Endothelial cell of umbilical vein (primary cell): ENCODE measurements at regions not wholly inside any gene's neighbourhood (a gene's known extent, or its start where the extent isn't known, plus 50 kb on each side); places are given as distances from the start of the nearest gene placed in this dataset.
"Not testable (repeated sequence)": the region's sequence is repeated elsewhere in the genome, so short reads cannot be mapped to it uniquely, and the experiment has no call there.

Source experiments
- BruUV-seq: library from RNA; stranded (reverse); fragments of 400-500 nt; replicated peaks from 2 replicates; lab custom pipeline; 2021; lab: Mats Ljungman, UMichigan
- CTCF ChIA-PET: fragments of 300-600, 350-600 bp; sonication (Branson Sonifier 250); formaldehyde crosslinking; loops from one replicate; lab custom pipeline; 2021; ENCODE audit warnings: antibody characterized with exemption, inconsistent platforms; lab: Charles Lee
- POLR2A ChIA-PET: fragments of 300-600, 350-600 bp; sonication (Branson Sonifier 250); formaldehyde crosslinking; loops from one replicate; lab custom pipeline; 2021; ENCODE audit warnings: antibody characterized with exemption, inconsistent platforms; lab: Charles Lee
- DNase-seq: peaks from one replicate; pipeline ENCODE4 v3.0.0-alpha.2; 2011; ENCODE audit warnings: low read depth, low spot score
- FAIRE-seq: peaks from 2 replicates; lab custom pipeline; 2011; peaks lifted over from hg19 to GRCh38; lab: Jason Lieb, UNC
- H2AFZ ChIP-seq: 2 replicates; pipeline ENCODE4 v1.6.0; 2012; ENCODE audit warnings: low read depth, low read length, control low read depth, inconsistent platforms
- H3K27ac ChIP-seq: 2 replicates; pipeline ENCODE4 v1.5.1; 2011; ENCODE audit warnings: low read depth, mild to moderate bottlenecking, control low read depth, low read length, moderate library complexity; ENCODE audit not compliant: insufficient read depth
- H3K27me3 ChIP-seq, 2 experiments: 2 replicates each; pipeline versions ENCODE4 v1.6.0 to v1.6.1; 2011; ENCODE audit warnings: low read length in 2 of 2, mixed read lengths in 1 of 2; ENCODE audit not compliant: control insufficient read depth in 2 of 2, insufficient read depth in 2 of 2
- H3K36me3 ChIP-seq, 2 experiments: 2 replicates in 1 of 2; 3 replicates in 1 of 2; pipeline ENCODE4 v1.5.1; 2011; ENCODE audit warnings: low read length in 2 of 2, mild to moderate bottlenecking in 1 of 2, moderate library complexity in 1 of 2; ENCODE audit not compliant: control insufficient read depth in 2 of 2, insufficient read depth in 2 of 2; ENCODE audit errors: extremely low read depth in 1 of 2
- H3K4me1 ChIP-seq: 3 replicates; pipeline ENCODE4 v1.5.1; 2011; ENCODE audit warnings: mild to moderate bottlenecking, low read length; ENCODE audit not compliant: control insufficient read depth, insufficient read depth; ENCODE audit errors: extremely low read depth
- H3K4me2 ChIP-seq: 2 replicates; pipeline ENCODE4 v1.6.1; 2011; ENCODE audit warnings: low read length, control low read depth, mixed read lengths; ENCODE audit not compliant: insufficient read depth
- H3K4me3 ChIP-seq, 3 experiments: fragments of 200-600 bp in 1 of 3; sonication (generic), shearing (Covaris generic) in 1 of 3; replicated peaks in 1 of 3; 2 replicates each; pipeline ENCODE4 v1.5.1; 2011 to 2016; ENCODE audit warnings: control low read depth in 3 of 3, low read length in 3 of 3, mild to moderate bottlenecking in 2 of 3, inconsistent platforms in 1 of 3, low read depth in 1 of 3, moderate library complexity in 1 of 3; ENCODE audit not compliant: insufficient read depth in 1 of 3
- H3K79me2 ChIP-seq: 2 replicates; pipeline ENCODE4 v1.6.0; 2012; ENCODE audit warnings: low read length, inconsistent platforms; ENCODE audit not compliant: control insufficient read depth, insufficient read depth
- H3K9ac ChIP-seq: replicated peaks from 2 replicates; pipeline ENCODE3; 2011; ENCODE audit warnings: low read length, control low read depth; ENCODE audit not compliant: insufficient read depth; ENCODE audit errors: extremely low read depth
- H3K9me1 ChIP-seq: replicated peaks from 3 replicates; pipeline ENCODE4 v1.6.0; 2011; ENCODE audit warnings: mild to moderate bottlenecking, low read length; ENCODE audit not compliant: control insufficient read depth, insufficient read depth; ENCODE audit errors: extremely low read depth
- H3K9me3 ChIP-seq: replicated peaks from 2 replicates; pipeline ENCODE4 v1.5.1; 2012; ENCODE audit warnings: low read length, inconsistent platforms; ENCODE audit not compliant: control insufficient read depth, insufficient read depth
- H4K20me1 ChIP-seq: replicated peaks from 2 replicates; pipeline ENCODE3; 2011; ENCODE audit warnings: mild to moderate bottlenecking, low read length; ENCODE audit not compliant: control insufficient read depth, insufficient read depth; ENCODE audit errors: extremely low read depth
- dilution Hi-C: fragments of 300-500 bp; cut with MboI; formaldehyde crosslinking; loops from one replicate; pipeline ENCODE4 v1.15.0; 2019; ENCODE audit warnings: low sequenced_read_pairs; ENCODE audit not compliant: extremely low pct_ligation_motif_present
- intact Hi-C: fragments of 100-400 bp; cut with micrococcal nuclease; formaldehyde crosslinking; loops from one replicate; pipeline ENCODE4 v1.10.0; 2022
- TF ChIP-seq, protein P1 (sequence below), 2 donors: IDR thresholded peaks; 1 replicate in 1 of 2; 2 replicates in 1 of 2; pipeline ENCODE4 v1.5.1; 2011; ENCODE audit warnings: low read length in 2 of 2, mild to moderate bottlenecking in 2 of 2, moderate library complexity in 2 of 2, control low read depth in 1 of 2, inconsistent platforms in 1 of 2, low read depth in 1 of 2; ENCODE audit not compliant: insufficient read depth in 1 of 2; ENCODE audit errors: extremely low read depth in 1 of 2

DNA sequence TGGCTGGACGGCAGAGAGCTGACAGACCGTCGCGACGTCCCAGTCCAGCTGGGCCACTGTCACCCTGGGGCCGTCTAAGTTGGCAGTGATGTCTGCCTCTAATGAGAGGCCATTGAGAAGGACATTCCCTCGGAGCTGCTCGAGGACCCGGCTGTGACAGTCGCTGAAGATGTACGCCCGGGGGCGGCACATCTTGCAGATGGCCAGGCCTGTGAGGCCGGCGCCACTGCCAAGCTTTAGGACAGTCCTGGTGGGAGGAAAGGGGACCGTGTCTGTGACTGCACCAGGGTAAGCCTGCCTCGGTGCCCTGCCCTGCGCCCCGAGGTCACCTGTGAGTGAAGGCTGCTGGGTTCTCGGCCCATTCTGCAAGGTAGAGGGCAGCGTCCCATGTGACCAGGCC lies 181.6 kb downstream of the ADRA2C start:
- FAIRE-seq, H3K4me1 ChIP-seq, CTCF ChIA-PET, H3K4me3 ChIP-seq, dilution Hi-C loops, H2AFZ ChIP-seq, H3K4me2 ChIP-seq, POLR2A ChIA-PET, H4K20me1 ChIP-seq, H3K9ac ChIP-seq, H3K36me3 ChIP-seq, H3K9me1 ChIP-seq, BruUV-seq, DNase-seq, H3K27ac ChIP-seq, H3K27me3 ChIP-seq, H3K79me2 ChIP-seq, H3K9me3 ChIP-seq: not testable (repeated sequence)
- intact Hi-C loops, result loop anchor here (10.0 kb wide), 1 partner anchor 463 kb away; no protein-coding TSS in a partner anchor

- H4K20me1 ChIP-seq, H3K27ac ChIP-seq, H3K9me3 ChIP-seq, H3K4me2 ChIP-seq, H3K36me3 ChIP-seq, H3K79me2 ChIP-seq, dilution Hi-C loops, BruUV-seq, H3K9ac ChIP-seq, H3K9me1 ChIP-seq, H2AFZ ChIP-seq, CTCF ChIA-PET, H3K27me3 ChIP-seq, H3K4me3 ChIP-seq, H3K4me1 ChIP-seq, DNase-seq, FAIRE-seq, POLR2A ChIA-PET: not testable (repeated sequence)
- intact Hi-C loops, result loop anchor here (10.0 kb wide), 1 partner anchor 463 kb away; no protein-coding TSS in a partner anchor
Measured at GRCh38 chr4:3948210-3948609, 182.0 kb downstream of the ADRA2C start.

DNA sequence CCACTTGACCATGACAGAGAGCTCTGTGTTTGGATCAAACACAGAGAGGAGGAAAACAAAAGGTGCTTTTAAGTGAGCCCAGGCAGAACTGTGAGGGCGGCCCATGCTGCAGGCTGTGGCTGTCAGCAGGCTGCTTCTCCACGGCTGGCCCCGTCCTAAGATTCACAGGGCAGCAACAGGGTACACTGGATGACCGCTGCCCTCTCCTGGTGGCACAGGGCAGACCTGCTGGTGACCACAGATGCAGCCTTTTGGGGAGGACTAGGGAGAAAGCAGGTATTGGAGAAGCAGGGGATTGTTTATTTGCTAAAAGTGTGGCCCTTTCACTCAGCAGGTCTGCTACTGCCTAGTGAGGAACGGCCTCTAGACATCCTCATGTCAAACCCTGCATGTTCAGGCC lies 183.7 kb downstream of the ADRA2C start:
- peak; percentile 20 for DNase-seq
- dilution Hi-C loops, H3K27ac ChIP-seq, H3K4me2 ChIP-seq, H3K9ac ChIP-seq, H3K4me3 ChIP-seq, H4K20me1 ChIP-seq, H3K27me3 ChIP-seq, H3K79me2 ChIP-seq, H2AFZ ChIP-seq, H3K9me1 ChIP-seq, H3K4me1 ChIP-seq, POLR2A ChIA-PET, FAIRE-seq, H3K9me3 ChIP-seq, BruUV-seq, H3K36me3 ChIP-seq: not testable (repeated sequence)
- CTCF ChIA-PET, result interaction anchor here (1.0 kb wide), 1 partner anchor 469 kb away, joined by 3 read pairs; no protein-coding TSS in a partner anchor
- TF ChIP-seq, protein P1, sequence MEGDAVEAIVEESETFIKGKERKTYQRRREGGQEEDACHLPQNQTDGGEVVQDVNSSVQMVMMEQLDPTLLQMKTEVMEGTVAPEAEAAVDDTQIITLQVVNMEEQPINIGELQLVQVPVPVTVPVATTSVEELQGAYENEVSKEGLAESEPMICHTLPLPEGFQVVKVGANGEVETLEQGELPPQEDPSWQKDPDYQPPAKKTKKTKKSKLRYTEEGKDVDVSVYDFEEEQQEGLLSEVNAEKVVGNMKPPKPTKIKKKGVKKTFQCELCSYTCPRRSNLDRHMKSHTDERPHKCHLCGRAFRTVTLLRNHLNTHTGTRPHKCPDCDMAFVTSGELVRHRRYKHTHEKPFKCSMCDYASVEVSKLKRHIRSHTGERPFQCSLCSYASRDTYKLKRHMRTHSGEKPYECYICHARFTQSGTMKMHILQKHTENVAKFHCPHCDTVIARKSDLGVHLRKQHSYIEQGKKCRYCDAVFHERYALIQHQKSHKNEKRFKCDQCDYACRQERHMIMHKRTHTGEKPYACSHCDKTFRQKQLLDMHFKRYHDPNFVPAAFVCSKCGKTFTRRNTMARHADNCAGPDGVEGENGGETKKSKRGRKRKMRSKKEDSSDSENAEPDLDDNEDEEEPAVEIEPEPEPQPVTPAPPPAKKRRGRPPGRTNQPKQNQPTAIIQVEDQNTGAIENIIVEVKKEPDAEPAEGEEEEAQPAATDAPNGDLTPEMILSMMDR (IDR thresholded peaks at IDR 0.05; ENCODE audit: extremely low read depth in 1 of 2, insufficient read depth in 1 of 2, low read depth in 1 of 2, low read length in 2 of 2), result peak; percentile 21 to 63
- intact Hi-C loops, result loop anchor here (10.0 kb wide), 1 partner anchor 465 kb away; no protein-coding TSS in a partner anchor
